LHCN-M2 (cell line): ENCODE measurements at regions not wholly inside any gene's neighbourhood (a gene's known extent, or its start where the extent isn't known, plus 50 kb on each side); places are given as distances from the start of the nearest gene placed in this dataset.

ENCODE experiments used
- DNase-seq: peaks from one replicate; pipeline ENCODE4 v3.0.0-alpha.2; 2012; ENCODE audit warnings: low read depth

GRCh38 chr10:114770009-114770408 is 51.6 kb upstream of the FHIP2A start:
- DNase-seq = no peak

GRCh38 chr10:114771157-114771556 is 50.4 kb upstream of the FHIP2A start:
- no peak for DNase-seq

DNA sequence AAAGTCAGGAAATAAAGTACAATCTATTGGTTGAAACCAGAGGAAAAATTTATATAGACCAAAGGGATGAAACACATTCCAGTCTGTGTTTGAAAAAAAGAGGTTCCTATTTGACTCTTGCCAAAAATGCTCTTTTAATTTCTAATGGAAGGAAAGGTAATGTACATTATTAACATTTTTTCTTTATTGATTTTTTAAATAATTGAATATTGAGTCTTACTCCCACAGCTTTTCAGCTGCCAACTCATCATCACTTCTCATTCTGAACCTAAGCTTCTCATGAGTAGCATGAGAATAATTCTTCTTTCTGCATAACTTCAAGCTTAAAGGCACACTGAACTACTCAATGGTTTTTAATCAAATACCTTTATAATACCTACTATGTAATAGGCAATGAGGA is 49.8 kb upstream of the FHIP2A start:
- no peak for DNase-seq
